Psoas muscle (tissue), 7 donors: ENCODE measurements at regions not wholly inside any gene's neighbourhood (a gene's known extent, or its start where the extent isn't known, plus 50 kb on each side); places are given as distances from the start of the nearest gene placed in this dataset.

Experiments
- ATAC-seq, 4 donors: fragments of 200-7000 bp; cut with Tn5 transposase; one replicate each; pipeline ENCODE4 v1.9.1; 2020; ENCODE audit warnings: moderate library complexity in 3 of 4, mild to moderate bottlenecking in 2 of 4
- DNase-seq, 2 donors: peaks; one replicate each; pipeline ENCODE4 v3.0.0-alpha.2; 2020
- H3K27ac ChIP-seq: fragments of 200-600 bp; one replicate; pipeline ENCODE4 v1.8.0; 2022
- H3K27me3 ChIP-seq, 3 donors: fragments of 200-600 bp in 1 of 3; one replicate each; pipeline versions ENCODE4 v1.6.1 to v1.8.0; 2013 to 2022; ENCODE audit warnings: low read length in 2 of 3, mild to moderate bottlenecking in 2 of 3, moderate library complexity in 1 of 3; ENCODE audit not compliant: insufficient read depth in 3 of 3
- H3K36me3 ChIP-seq, 2 donors: fragments of 200-600 bp in 1 of 2; one replicate each; pipeline versions ENCODE4 v1.6.1 to v1.8.0; 2013 to 2022; ENCODE audit warnings: low read depth in 1 of 2, mild to moderate bottlenecking in 1 of 2, moderate library complexity in 1 of 2; ENCODE audit not compliant: insufficient read depth in 1 of 2
- H3K4me1 ChIP-seq: fragments of 200-600 bp; one replicate; pipeline ENCODE4 v1.8.0; 2022
- H3K4me3 ChIP-seq: fragments of 200-600 bp; one replicate; pipeline ENCODE4 v1.8.0; 2022; ENCODE audit warnings: mild to moderate bottlenecking
- H3K9me3 ChIP-seq: fragments of 200-600 bp; one replicate; pipeline ENCODE4 v1.8.0; 2022
- WGBS, 3 donors: extraction: QIAGEN DNeasy Blood & Tissue Kit; methylation state at CpG; one replicate each; pipeline versions ENCODE4 v1.1.6 to v1.1.7; 2013; 5-methylcytosine and 5-hydroxymethylcytosine counted together
- intact Hi-C, 2 donors: fragments of 100-400 bp; cut with DNase I; formaldehyde crosslinking; loops; one replicate each; pipeline versions ENCODE4 v1.11.0 to v1.14.2; 2022
- TF ChIP-seq, protein P1 (sequence below): fragments of 200-600 bp; IDR thresholded peaks from one replicate; pipeline ENCODE4 v1.8.0; 2022; ENCODE audit warnings: antibody characterized with exemption
- donor health status: healthy with polysubstance abuse.
- donor health status: DM: no; HTN: no; CAD: no; lungs with moderate emphysema.
- donor health status: Bipolar disorder and iron deficiency.
- donor health status: healthy.
- donor health status: DM: yes; HTN: yes; CAD: no.
- donor health status: DM: no; HTN: no; CAD: no.
- donor health status: DM: yes; HTN: yes; CAD: no.

DNA sequence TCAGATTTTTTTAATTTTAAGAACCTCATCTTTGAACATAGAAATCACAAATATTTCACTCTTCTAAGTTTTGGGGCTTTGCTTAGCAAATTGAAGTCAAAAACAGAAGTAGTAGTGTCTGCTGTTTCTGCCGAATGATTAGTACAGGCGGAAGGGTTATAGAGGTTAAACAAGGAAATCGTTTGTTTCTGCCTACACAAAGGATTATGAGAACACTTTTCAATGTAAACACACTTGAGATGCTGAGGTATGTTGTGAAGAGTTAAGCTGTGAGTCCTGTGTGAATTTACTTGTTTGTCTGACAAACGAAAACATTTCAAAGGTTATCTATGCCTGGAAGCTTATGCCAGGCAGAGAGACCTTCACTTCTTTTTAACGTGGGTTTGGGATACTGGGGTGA lies 224.8 kb downstream of the CETN3 start:
- Histone ChIP-seq H3K4me3 (no peak overlapping the region), H3K36me3 (no peaks in the 10 kb centered on the region), H3K9me3 (no peaks in the 10 kb centered on the region), H3K27ac (no peak overlapping the region), H3K4me1 (no peaks in the 10 kb centered on the region), H3K27me3 (no peaks in the 10 kb centered on the region)
- ATAC-seq: no peak
- 65 to 67% (median 67%) methylated on average over 5 of the region's 5 CpGs for whole genome bisulfite sequencing, 3 donors
- TF ChIP-seq, protein P1, sequence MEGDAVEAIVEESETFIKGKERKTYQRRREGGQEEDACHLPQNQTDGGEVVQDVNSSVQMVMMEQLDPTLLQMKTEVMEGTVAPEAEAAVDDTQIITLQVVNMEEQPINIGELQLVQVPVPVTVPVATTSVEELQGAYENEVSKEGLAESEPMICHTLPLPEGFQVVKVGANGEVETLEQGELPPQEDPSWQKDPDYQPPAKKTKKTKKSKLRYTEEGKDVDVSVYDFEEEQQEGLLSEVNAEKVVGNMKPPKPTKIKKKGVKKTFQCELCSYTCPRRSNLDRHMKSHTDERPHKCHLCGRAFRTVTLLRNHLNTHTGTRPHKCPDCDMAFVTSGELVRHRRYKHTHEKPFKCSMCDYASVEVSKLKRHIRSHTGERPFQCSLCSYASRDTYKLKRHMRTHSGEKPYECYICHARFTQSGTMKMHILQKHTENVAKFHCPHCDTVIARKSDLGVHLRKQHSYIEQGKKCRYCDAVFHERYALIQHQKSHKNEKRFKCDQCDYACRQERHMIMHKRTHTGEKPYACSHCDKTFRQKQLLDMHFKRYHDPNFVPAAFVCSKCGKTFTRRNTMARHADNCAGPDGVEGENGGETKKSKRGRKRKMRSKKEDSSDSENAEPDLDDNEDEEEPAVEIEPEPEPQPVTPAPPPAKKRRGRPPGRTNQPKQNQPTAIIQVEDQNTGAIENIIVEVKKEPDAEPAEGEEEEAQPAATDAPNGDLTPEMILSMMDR: no peak
- no peak for DNase-seq
- intact Hi-C loops: loop anchor here in 1 of 2 donors (10.0 kb wide), 1 partner anchor 1470 kb away; no protein-coding TSS in a partner anchor

GRCh38 chr5:90182726-90183125 lies 226.8 kb downstream of the CETN3 start:
- no peak overlapping the region for H3K27ac ChIP-seq
- DNase-seq (no peak), ATAC-seq (no peak)
- 64 to 90% (median 83%) methylated on average over 1 of the region's 1 CpG for WGBS, 3 donors
- no peaks in the 10 kb centered on the region for H3K27me3 ChIP-seq
- TF ChIP-seq, protein P1: no peak
- no peaks in the 10 kb centered on the region for H3K36me3 ChIP-seq
- H3K9me3 ChIP-seq: no peaks in the 10 kb centered on the region
- H3K4me3 ChIP-seq: no peak overlapping the region
- intact Hi-C loops: loop anchor here in 1 of 2 donors (10.0 kb wide), 1 partner anchor 1468 kb away; no protein-coding TSS in a partner anchor
- H3K4me1 ChIP-seq: no peaks in the 10 kb centered on the region

GRCh38 chr5:90174236-90174635 lies 235.3 kb downstream of the CETN3 start:
- H3K4me1 ChIP-seq: no peaks in the 10 kb centered on the region
- H3K27me3 ChIP-seq: no peaks in the 10 kb centered on the region
- intact Hi-C loops: no loop called here
- H3K4me3 ChIP-seq: no peak overlapping the region
- DNase-seq (no peak), ATAC-seq (no peak)
- no peak overlapping the region for H3K27ac ChIP-seq
- no peaks in the 10 kb centered on the region for H3K36me3 ChIP-seq
- 92 to 94% (median 93%) methylated on average over 4 of the region's 4 CpGs for WGBS, 3 donors
- no peaks in the 10 kb centered on the region for H3K9me3 ChIP-seq
- TF ChIP-seq, protein P1: no peak

- Histone ChIP-seq H3K36me3 (no peaks in the 10 kb centered on the region), H3K27ac (no peak overlapping the region), H3K9me3 (no peaks in the 10 kb centered on the region), H3K4me3 (no peak overlapping the region), H3K27me3 (no peaks in the 10 kb centered on the region), H3K4me1 (no peaks in the 10 kb centered on the region)
- no peak for DNase-seq
- 95 to 100% (median 95%) methylated on average over 1 of the region's 1 CpG for WGBS, 3 donors
- no peak for ATAC-seq
- TF ChIP-seq, protein P1: no peak
- intact Hi-C loops: no loop called here
Observed at GRCh38 chr5:90173299-90174030, 236.1 kb downstream of the CETN3 start.

- TF ChIP-seq, protein P1: no peak
- ATAC-seq: no peak
- DNase-seq: no peak
Observed at GRCh38 chr5:90171466-90171865, 238.1 kb downstream of the CETN3 start.

More at GRCh38 chr5:90171466-90171865, 238.1 kb downstream of the CETN3 start:
- WGBS, 3 donors: 0 to 2% (median 0%) methylated on average over 1 of the region's 1 CpG
- Histone ChIP-seq H3K27me3 (no peaks in the 10 kb centered on the region), H3K4me1 (no peaks in the 10 kb centered on the region), H3K4me3 (no peak overlapping the region), H3K27ac (no peak overlapping the region), H3K9me3 (no peaks in the 10 kb centered on the region), H3K36me3 (no peaks in the 10 kb centered on the region)
- intact Hi-C loops: no loop called here
